H1 (cell line): ENCODE measurements at regions not wholly inside any gene's neighbourhood (a gene's known extent, or its start where the extent isn't known, plus 50 kb on each side); places are given as distances from the start of the nearest gene placed in this dataset.

Source experiments
- CEBPB ChIP-seq: IDR thresholded peaks from 2 replicates; pipeline ENCODE4 v1.6.1; 2012; ENCODE audit warnings: low read depth, low read length
- EZH2 ChIP-seq: fragments of 200-600 bp; sonication (generic); IDR thresholded peaks from 2 replicates; pipeline ENCODE4 v1.7.1; 2012; ENCODE audit warnings: low read depth, mild to moderate bottlenecking, moderate library complexity, low read length, inconsistent platforms; ENCODE audit not compliant: severe bottlenecking
- SP1 ChIP-seq: IDR thresholded peaks from 2 replicates; pipeline ENCODE4 v1.6.1; 2011; ENCODE audit warnings: low read depth, low read length
- TBP ChIP-seq: IDR thresholded peaks from 2 replicates; pipeline ENCODE4 v1.6.1; 2011; ENCODE audit warnings: low read depth, low read length, improper control_type of control experiment
- TCF12 ChIP-seq: IDR thresholded peaks from 2 replicates; pipeline ENCODE4 v1.6.1; 2011; ENCODE audit warnings: low read depth, mild to moderate bottlenecking, low read length
- TF ChIP-seq, protein P1 (sequence below), 3 experiments: IDR thresholded peaks; 1 replicate in 2 of 3; 2 replicates in 1 of 3; pipeline versions ENCODE4 v1.5.1 to v1.6.1; 2011; ENCODE audit warnings: low read length in 3 of 3, mild to moderate bottlenecking in 3 of 3, inconsistent platforms in 2 of 3, low read depth in 1 of 3, moderate library complexity in 1 of 3; ENCODE audit not compliant: insufficient read depth in 1 of 3; ENCODE audit errors: control extremely low read depth in 1 of 3

DNA sequence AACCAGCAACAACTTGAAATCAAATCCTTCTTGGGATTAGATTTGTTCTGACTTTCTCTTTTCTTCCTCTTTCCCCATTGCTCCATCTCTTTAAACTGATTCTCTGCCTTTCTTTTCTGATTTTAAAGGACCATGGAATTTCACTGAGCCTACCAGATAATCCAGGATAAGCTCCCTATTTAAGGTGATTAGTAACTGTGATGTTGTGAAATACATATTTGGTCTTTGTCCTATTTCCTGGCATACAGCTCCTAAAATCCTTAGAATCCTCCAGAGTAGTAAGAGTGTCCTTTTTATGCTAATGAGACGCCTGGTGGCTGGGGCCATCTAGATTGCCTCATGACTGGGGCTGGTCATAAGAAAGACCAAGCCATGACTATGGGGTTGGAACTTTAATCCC lies 236.9 kb downstream of the USP25 start:
- TF ChIP-seq, protein P1, sequence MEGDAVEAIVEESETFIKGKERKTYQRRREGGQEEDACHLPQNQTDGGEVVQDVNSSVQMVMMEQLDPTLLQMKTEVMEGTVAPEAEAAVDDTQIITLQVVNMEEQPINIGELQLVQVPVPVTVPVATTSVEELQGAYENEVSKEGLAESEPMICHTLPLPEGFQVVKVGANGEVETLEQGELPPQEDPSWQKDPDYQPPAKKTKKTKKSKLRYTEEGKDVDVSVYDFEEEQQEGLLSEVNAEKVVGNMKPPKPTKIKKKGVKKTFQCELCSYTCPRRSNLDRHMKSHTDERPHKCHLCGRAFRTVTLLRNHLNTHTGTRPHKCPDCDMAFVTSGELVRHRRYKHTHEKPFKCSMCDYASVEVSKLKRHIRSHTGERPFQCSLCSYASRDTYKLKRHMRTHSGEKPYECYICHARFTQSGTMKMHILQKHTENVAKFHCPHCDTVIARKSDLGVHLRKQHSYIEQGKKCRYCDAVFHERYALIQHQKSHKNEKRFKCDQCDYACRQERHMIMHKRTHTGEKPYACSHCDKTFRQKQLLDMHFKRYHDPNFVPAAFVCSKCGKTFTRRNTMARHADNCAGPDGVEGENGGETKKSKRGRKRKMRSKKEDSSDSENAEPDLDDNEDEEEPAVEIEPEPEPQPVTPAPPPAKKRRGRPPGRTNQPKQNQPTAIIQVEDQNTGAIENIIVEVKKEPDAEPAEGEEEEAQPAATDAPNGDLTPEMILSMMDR (IDR thresholded peaks at IDR 0.05; ENCODE audit: control extremely low read depth in 1 of 3, insufficient read depth in 1 of 3, low read depth in 1 of 3, low read length in 3 of 3): no peak
- no peak for TF ChIP-seq EZH2
- no peak for TF ChIP-seq CEBPB
- TF ChIP-seq SP1: no peak
- no peak for TF ChIP-seq TBP
- TF ChIP-seq TCF12: no peak
